ENCODE measurements at regions not wholly inside any gene's neighbourhood (a gene's known extent, or its start where the extent isn't known, plus 50 kb on each side); places are given as distances from the start of the nearest gene placed in this dataset.

DNA sequence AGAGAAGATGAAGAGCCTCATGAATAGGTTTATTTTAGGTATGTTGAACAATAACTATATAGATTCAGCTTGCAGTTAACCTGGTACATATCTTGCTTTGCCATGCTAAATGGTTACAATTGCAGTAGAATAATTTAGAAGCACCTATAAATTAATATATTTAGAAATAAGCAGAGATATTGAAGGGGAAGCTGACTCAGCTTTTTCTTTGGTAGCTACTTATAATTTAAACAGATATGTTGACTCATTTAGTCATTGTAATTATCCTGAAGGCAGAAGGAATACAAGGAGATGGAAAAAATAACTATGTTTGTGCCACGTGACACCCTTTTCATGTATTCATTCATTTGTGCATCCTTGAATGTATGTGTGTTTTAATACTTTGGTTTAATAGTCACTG lies 755.5 kb downstream of the SUCLG1 start:
- CTCF ChIA-PET = no interaction called here
- POLR2A ChIA-PET = no interaction called here
- Histone ChIP-seq H3K4me1 (ENCODE audit: control insufficient read depth, insufficient read depth, low read length) (no peaks in the 10 kb centered on the region), H3K9me3 (ENCODE audit: control insufficient read depth, insufficient read depth, low read depth, low read length) (no peaks in the 10 kb centered on the region), H3K27ac (ENCODE audit: extremely low read depth, low read depth, low read length) (no peak overlapping the region), H3K4me3 (ENCODE audit: low read depth, low read length) (no peak overlapping the region), H3K36me3 (ENCODE audit: control insufficient read depth in 2 of 2, insufficient read depth in 1 of 2, low read length in 2 of 2) (no peaks in the 10 kb centered on the region)
- TF ChIP-seq GLI4 (tag by site-specific recombination; IDR thresholded peaks at IDR 0.05) (no peak), ZBTB1 (tag by site-specific recombination; IDR thresholded peaks at IDR 0.05) (no peak), ZNF335 (tag by site-specific recombination; conservative IDR thresholded peaks at IDR 0.05) (no peak), ZNF596 (tag by site-specific recombination; IDR thresholded peaks at IDR 0.05) (no peak), ZNF768 (tag by site-specific recombination; IDR thresholded peaks at IDR 0.05) (no peak), ZNF501 (tag by site-specific recombination; IDR thresholded peaks at IDR 0.05) (no peak), ZNF202 (tag by site-specific recombination; IDR thresholded peaks at IDR 0.05; ENCODE audit: borderline replicate concordance) (no peak), ZNF747 (tag by site-specific recombination; IDR thresholded peaks at IDR 0.05) (no peak), ZNF174 (tag by site-specific recombination; IDR thresholded peaks at IDR 0.05) (no peak), ZNF514 (tag by site-specific recombination; IDR thresholded peaks at IDR 0.05) (no peak), ZNF585B (tag by site-specific recombination; IDR thresholded peaks at IDR 0.05) (no peak), ZNF571 (tag by site-specific recombination; IDR thresholded peaks at IDR 0.05) (no peak)
- TF ChIP-seq, protein P1, sequence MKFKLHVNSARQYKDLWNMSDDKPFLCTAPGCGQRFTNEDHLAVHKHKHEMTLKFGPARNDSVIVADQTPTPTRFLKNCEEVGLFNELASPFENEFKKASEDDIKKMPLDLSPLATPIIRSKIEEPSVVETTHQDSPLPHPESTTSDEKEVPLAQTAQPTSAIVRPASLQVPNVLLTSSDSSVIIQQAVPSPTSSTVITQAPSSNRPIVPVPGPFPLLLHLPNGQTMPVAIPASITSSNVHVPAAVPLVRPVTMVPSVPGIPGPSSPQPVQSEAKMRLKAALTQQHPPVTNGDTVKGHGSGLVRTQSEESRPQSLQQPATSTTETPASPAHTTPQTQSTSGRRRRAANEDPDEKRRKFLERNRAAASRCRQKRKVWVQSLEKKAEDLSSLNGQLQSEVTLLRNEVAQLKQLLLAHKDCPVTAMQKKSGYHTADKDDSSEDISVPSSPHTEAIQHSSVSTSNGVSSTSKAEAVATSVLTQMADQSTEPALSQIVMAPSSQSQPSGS (tag by site-specific recombination; IDR thresholded peaks at IDR 0.05; ENCODE audit: low read depth) = no peak

DNA sequence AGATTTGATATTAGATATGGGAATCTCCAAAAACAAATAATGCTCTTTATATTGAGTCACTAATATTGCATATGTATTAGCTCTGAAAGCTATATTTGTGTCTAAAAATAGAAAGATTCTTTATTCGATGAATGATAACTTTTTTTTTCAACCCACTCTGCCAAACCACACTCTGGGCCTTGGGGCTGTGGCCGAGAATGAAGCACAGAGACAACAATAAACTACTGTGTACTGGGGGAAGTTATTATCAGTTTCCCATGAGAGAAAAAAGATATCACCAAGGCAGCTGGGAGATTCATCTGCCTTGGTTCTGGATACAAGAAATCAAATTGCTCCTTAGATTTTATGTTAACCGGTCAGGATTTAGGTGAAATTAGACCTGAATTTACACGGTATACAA lies 762.2 kb downstream of the SUCLG1 start:
- ChIA-PET CTCF (interaction anchor here (0.7 kb wide), 1 partner anchor 46 kb away, joined by 3 read pairs; no protein-coding TSS in a partner anchor), POLR2A (no interaction called here)
- TF ChIP-seq, protein P2, sequence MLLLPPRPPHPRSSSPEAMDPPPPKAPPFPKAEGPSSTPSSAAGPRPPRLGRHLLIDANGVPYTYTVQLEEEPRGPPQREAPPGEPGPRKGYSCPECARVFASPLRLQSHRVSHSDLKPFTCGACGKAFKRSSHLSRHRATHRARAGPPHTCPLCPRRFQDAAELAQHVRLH (tag by site-specific recombination; IDR thresholded peaks at IDR 0.05) = no peak
- TF ChIP-seq ZNF544 (tag by site-specific recombination; IDR thresholded peaks at IDR 0.05) (no peak), ZBTB21 (tag by site-specific recombination; IDR thresholded peaks at IDR 0.05) (no peak), OSR2 (tag by site-specific recombination; IDR thresholded peaks at IDR 0.05) (no peak), ZNF133 (tag by site-specific recombination; IDR thresholded peaks at IDR 0.05) (no peak), PATZ1 (tag by site-specific recombination; IDR thresholded peaks at IDR 0.05) (no peak), HOXC10 (CRISPR knock-in tag; IDR thresholded peaks at IDR 0.05) (no peak), KLF17 (tag by site-specific recombination; IDR thresholded peaks at IDR 0.05) (no peak), ZNF10 (tag by site-specific recombination; IDR thresholded peaks at IDR 0.05) (no peak), ZBTB11 (tag by site-specific recombination; conservative IDR thresholded peaks at IDR 0.05; ENCODE audit: low read depth) (no peak), WT1 (tag by site-specific recombination; IDR thresholded peaks at IDR 0.05) (no peak), IKZF3 (tag by site-specific recombination; IDR thresholded peaks at IDR 0.05) (no peak), ZNF624 (tag by site-specific recombination; IDR thresholded peaks at IDR 0.05) (no peak), ZNF138 (tag by site-specific recombination; IDR thresholded peaks at IDR 0.05; ENCODE audit: borderline replicate concordance) (no peak), ZNF354C (tag by site-specific recombination; IDR thresholded peaks at IDR 0.05; ENCODE audit: borderline replicate concordance, low read depth) (no peak)
- TF ChIP-seq, protein P1 (tag by site-specific recombination; IDR thresholded peaks at IDR 0.05; ENCODE audit: low read depth) = no peak

More for the DNA sequence above, 762.2 kb downstream of the SUCLG1 start:
- Histone ChIP-seq H3K27ac (ENCODE audit: extremely low read depth, low read depth, low read length) (no peak overlapping the region), H3K36me3 (ENCODE audit: control insufficient read depth in 2 of 2, insufficient read depth in 1 of 2, low read length in 2 of 2) (no peaks in the 10 kb centered on the region), H3K9me3 (ENCODE audit: control insufficient read depth, insufficient read depth, low read depth, low read length) (no peaks in the 10 kb centered on the region), H3K4me1 (ENCODE audit: control insufficient read depth, insufficient read depth, low read length) (no peaks in the 10 kb centered on the region), H3K4me3 (ENCODE audit: low read depth, low read length) (no peak overlapping the region)

All from HEK293 (cell line).